ENCODE measurements at regions not wholly inside any gene's neighbourhood (a gene's known extent, or its start where the extent isn't known, plus 50 kb on each side); places are given as distances from the start of the nearest gene placed in this dataset.

GRCh38 chr3:70861855-70862254 lies 549.4 kb upstream of the MDFIC2 start:
- TF ChIP-seq CTCF (IDR thresholded peaks at IDR 0.05), result no peak
- peak in 1 of 4 donors; percentile 22 for TF ChIP-seq POLR2AphosphoS5 (IDR thresholded peaks at IDR 0.05)
- TF ChIP-seq POLR2A (IDR thresholded peaks at IDR 0.05), result no peak
- TF ChIP-seq EP300 (IDR thresholded peaks at IDR 0.05), result no peak

Data from sigmoid colon (tissue), 4 donors.